Sigmoid colon (tissue), 4 donors: ENCODE measurements at regions not wholly inside any gene's neighbourhood (a gene's known extent, or its start where the extent isn't known, plus 50 kb on each side); places are given as distances from the start of the nearest gene placed in this dataset.

ENCODE experiments used
- EP300 ChIP-seq, 4 donors: sonication (generic); formaldehyde crosslinking; IDR thresholded peaks; one replicate each; pipeline ENCODE4 v1.6.1; 2017; ENCODE audit warnings: antibody characterized with exemption in 4 of 4
- POLR2AphosphoS5 ChIP-seq, 4 donors: sonication (generic); formaldehyde crosslinking; IDR thresholded peaks; one replicate each; pipeline ENCODE4 v1.6.1; 2017; ENCODE audit warnings: antibody characterized with exemption in 4 of 4
- TF ChIP-seq, protein P1 (sequence below), 4 experiments: fragments of 450-650 bp in 3 of 4; fragments of 200-600 bp in 1 of 4; IDR thresholded peaks; one replicate each; pipeline ENCODE4 v1.5.1; 2016 to 2019; ENCODE audit warnings: antibody characterized with exemption in 4 of 4, mild to moderate bottlenecking in 3 of 4, moderate library complexity in 2 of 4

GRCh38 chr6:78345882-78346281, 521.5 kb upstream of the IRAK1BP1 start:
- TF ChIP-seq EP300 (IDR thresholded peaks at IDR 0.05) = no peak
- TF ChIP-seq, protein P1, sequence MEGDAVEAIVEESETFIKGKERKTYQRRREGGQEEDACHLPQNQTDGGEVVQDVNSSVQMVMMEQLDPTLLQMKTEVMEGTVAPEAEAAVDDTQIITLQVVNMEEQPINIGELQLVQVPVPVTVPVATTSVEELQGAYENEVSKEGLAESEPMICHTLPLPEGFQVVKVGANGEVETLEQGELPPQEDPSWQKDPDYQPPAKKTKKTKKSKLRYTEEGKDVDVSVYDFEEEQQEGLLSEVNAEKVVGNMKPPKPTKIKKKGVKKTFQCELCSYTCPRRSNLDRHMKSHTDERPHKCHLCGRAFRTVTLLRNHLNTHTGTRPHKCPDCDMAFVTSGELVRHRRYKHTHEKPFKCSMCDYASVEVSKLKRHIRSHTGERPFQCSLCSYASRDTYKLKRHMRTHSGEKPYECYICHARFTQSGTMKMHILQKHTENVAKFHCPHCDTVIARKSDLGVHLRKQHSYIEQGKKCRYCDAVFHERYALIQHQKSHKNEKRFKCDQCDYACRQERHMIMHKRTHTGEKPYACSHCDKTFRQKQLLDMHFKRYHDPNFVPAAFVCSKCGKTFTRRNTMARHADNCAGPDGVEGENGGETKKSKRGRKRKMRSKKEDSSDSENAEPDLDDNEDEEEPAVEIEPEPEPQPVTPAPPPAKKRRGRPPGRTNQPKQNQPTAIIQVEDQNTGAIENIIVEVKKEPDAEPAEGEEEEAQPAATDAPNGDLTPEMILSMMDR (IDR thresholded peaks at IDR 0.05) = no peak
- TF ChIP-seq POLR2AphosphoS5 (IDR thresholded peaks at IDR 0.05) = no peak
